Stimulated activated CD4-positive, alpha-beta T cell treated with anti-CD3 and anti-CD28 coated beads, Interleukin-1b, Interleukin-23, amount 100 ng/mL, for 24 hours (primary cell): ENCODE measurements at regions not wholly inside any gene's neighbourhood (a gene's known extent, or its start where the extent isn't known, plus 50 kb on each side); places are given as distances from the start of the nearest gene placed in this dataset.

ENCODE experiments used
- DNase-seq, 4 experiments: peaks; one replicate each; pipeline ENCODE4 v3.0.0-alpha.2; 2020; ENCODE audit warnings: low read depth in 4 of 4, low spot score in 1 of 4

- no peak for DNase-seq
Measured at GRCh38 chr17:34826332-34826731, 134.9 kb downstream of the CCT6B start.

DNA sequence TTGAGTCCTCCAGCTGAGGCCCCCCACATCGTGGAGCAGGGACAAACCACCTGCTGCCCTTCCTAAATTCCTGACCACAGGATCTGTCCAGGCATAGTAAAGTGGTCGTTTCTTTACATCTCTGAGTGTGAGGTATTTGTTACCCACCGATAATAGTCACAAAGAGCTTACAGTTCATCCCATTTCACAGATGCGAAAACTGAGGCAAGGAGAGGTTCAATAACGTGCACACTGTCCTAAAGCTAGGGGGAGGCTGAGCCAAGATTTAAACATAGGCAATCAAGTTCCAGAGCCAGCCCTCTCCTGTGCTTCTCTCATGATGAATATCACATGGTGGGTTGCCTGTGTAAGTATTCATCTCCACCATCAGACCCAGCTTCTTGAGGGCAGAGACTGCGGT is 135.4 kb downstream of the CCT6B start:
- DNase-seq, result no peak

DNA sequence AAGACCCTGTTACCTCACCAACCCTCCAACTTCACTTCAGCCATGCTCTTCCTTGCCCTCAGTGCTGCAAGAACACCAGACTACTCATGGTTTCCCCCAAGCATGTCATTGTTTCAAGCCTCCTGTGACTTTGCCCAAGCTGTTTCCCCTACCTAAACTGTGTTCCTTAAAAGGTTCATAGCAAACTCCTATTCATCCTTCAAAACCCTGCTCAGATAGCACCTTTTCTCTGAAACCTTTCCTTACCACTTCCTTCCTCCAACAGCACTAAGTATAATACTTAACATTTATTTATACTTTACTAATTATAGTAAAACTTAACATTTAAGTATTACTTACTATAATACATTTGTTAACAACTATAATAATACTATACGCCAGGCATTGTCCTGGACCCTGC is 136.2 kb downstream of the CCT6B start:
- DNase-seq, result no peak

GRCh38 chr17:34823023-34823422 is 138.2 kb downstream of the CCT6B start:
- DNase-seq, result no peak

- no peak for DNase-seq
Measured at GRCh38 chr17:34822007-34822739, 139.1 kb downstream of the CCT6B start.

- DNase-seq, result no peak
Measured at GRCh38 chr17:34820922-34821321, 140.3 kb downstream of the CCT6B start.

DNA sequence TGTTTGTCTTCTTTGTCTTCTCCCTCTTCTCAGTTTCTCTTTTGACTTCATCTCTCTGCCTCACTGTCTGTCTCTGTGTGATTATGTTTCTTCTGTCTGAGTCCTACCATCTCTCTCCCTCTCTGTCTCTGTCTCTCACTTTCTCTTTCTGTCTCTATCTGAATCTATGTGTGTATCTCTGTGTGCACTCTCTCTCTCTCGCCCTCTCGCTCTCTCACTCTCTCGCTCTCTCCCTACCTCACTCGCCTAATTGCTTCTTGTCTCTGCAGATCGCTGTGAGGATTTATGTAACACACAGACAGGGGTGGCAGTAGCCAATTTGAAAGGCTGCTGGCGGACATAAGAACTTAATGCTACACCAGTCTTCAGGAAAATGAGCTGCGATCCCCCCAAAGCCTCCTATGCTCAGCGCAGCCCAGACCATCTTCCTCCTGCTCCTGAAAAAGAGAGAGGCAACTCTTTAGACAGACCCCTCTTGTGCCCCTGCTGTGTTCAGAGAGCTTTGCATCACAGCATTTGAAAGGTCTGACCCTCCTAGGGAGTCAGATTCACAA is 140.9 kb downstream of the CCT6B start:
- DNase-seq, result no peak

- no peak for DNase-seq
Measured at GRCh38 chr17:34817252-34818035, 143.8 kb downstream of the CCT6B start.

- no peak for DNase-seq
Measured at GRCh38 chr17:34816848-34817247, 144.4 kb downstream of the CCT6B start.

DNA sequence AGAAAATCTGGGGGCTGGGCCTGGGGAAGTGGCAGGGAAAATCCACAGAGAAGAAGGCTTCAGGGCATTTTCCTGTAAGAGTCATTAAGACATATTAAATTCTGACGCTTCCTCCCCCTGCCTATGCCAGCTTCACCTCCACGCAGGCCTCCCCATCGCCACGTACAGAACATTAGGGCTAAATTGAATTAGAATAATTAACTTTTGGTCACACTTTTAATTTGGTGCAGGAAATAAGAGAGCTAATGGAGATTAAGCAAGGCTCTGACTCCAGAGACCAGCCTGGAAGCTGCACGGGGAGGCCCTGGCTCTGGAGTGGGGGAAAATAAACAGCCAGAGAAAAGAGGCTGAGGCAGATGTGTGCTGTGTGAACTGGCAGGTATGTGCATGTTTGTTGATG is 148.0 kb downstream of the CCT6B start:
- DNase-seq, result no peak

- no peak for DNase-seq
Measured at GRCh38 chr17:34811561-34811960, 149.7 kb downstream of the CCT6B start.

DNA sequence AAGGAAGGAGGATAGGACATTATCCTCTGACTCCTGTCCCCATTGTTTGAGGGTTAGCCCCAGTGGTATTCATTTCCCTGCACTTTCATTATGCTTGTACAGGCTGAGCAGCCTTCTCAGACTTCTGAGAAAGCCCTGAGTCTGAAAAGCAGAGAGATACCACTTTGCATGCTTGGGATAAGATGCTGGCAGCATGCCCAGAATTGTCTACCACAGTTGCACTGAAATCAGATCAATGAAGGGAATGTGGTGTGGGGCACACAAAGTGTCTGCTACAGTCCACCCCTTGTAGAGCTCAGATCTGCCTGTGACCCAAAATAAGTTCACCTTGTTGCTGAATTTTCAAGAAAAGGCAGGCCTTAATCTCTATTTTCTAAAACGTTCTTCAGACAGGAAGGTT is 160.6 kb downstream of the CCT6B start:
- DNase-seq, result no peak

DNA sequence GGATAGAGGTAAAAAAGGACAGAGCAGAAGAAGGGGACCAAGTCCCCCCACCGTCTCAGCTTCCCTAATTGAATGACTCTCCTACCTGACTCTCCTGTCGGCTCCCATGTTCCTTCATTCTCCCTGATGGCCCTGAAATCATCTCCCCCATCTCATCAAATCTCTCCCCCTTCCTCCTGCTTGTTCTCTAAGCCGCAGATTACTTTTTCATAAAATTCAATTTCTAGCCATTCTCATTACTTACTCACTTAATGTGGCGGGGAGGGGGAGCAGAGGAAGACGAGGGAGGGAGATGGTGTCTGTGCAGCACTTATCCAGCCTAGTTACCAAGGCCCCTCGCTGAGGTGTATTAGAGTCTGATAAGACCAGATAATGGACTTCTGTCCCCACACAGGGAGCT is 161.5 kb downstream of the CCT6B start:
- DNase-seq, result no peak

- no peak for DNase-seq
Measured at GRCh38 chr17:34798581-34798980, 162.7 kb downstream of the CCT6B start.

GRCh38 chr17:34797720-34798119 is 163.5 kb downstream of the CCT6B start:
- peak in 1 of 4 experiments; percentile 2 for DNase-seq

GRCh38 chr17:34793231-34793908 is 167.9 kb downstream of the CCT6B start:
- DNase-seq, result no peak

DNA sequence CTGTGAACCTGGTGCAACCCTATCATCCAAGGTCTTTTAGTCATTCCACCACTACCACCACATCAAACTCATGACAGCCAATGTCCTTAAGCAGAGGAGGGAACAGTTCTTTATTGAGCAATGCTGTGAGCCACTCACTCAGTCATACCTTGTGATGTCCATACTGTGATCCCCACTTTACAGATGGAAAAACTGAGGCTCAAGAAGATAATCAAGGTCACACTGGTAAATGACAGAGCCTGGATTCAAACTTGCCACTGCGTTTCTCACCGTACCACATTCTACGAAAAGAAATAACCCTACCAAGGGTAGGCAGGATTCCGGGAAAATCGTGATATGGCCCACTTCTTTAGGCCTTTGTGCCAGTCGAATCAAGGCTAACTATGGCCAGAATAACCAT is 172.6 kb downstream of the CCT6B start:
- no peak for DNase-seq

DNA sequence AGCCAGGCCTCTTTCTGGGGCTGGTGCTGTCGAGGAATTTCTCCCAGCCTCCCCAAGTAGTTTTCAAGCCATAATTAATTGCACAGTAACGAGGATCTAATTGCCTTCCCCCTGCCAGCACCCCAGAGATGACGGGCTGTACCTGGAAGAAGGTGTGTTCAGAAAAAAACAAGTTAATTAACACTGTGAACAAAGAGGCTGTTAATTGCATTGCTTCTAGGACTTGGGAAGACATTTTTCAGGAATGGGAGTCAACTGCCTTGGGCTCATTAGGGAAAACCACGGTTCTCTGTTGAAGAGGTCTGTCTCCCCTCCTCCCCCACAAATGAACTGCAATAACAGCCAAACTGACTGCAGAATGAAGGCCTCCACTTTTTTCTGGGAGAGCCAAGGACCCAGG is 176.7 kb downstream of the CCT6B start:
- no peak for DNase-seq

- no peak for DNase-seq
Measured at GRCh38 chr17:34782271-34782670, 179.0 kb downstream of the CCT6B start.

DNA sequence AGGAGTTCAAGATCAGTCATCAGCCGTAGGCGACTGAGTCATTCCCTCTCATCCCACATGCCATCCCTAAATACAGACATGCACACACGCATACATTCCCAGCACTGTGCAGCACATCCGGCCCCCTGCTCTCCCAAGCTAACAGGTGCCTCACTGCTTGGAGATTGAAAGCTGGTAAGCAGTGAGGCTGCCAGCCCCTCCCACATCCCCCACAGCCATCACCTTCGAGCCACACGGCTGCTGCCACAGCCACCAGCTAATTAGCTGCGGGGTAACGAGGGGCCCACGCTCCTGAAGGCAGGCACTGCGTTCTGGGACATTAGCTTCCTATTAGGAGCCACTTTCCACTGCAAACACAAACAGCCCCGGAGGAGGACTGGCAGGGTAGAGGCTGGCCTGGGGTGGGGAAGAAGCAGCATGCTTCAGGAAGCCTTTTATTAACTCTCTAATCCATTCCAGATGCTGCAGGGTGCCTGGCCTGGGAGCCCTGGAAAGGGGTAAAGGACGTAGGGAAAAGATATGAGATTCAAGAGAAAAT is 179.6 kb downstream of the CCT6B start:
- no peak for DNase-seq

GRCh38 chr17:34781071-34781470 is 180.2 kb downstream of the CCT6B start:
- no peak for DNase-seq

GRCh38 chr17:34780438-34780837 is 180.8 kb downstream of the CCT6B start:
- no peak for DNase-seq
